GM10266 (cell line): ENCODE measurements at regions not wholly inside any gene's neighbourhood (a gene's known extent, or its start where the extent isn't known, plus 50 kb on each side); places are given as distances from the start of the nearest gene placed in this dataset.
"Not testable (repeated sequence)": the region's sequence is repeated elsewhere in the genome, so short reads cannot be mapped to it uniquely, and the experiment has no call there.

Source experiments
- DNase-seq: peaks from one replicate; pipeline ENCODE4 v3.0.0; 2012; ENCODE audit errors: extremely low spot score
- TF ChIP-seq, protein P1 (sequence below): IDR thresholded peaks from 2 replicates; pipeline ENCODE4 v1.5.1; 2012; ENCODE audit warnings: mild to moderate bottlenecking, low read depth; ENCODE audit not compliant: control insufficient read depth, insufficient read depth; ENCODE audit errors: missing control alignments

DNA sequence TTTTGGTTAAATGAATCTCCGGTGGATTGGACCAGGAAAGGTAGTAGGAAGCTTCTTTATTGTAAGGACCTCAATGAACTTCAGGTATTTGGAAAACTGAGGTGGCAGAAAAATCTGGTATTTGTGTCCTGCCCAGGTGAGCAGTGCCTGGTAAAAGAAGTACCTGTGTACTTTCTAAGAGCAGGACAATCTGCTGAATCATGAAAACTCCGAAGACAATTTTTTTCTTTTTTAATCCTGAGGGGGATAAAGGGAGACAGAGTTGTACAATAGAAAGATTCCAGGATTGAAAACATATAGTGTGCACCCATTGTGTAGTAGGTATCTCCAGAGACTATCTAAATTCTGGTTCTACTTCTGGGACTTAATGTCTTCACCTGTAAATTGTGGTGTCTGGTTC, 191.8 kb upstream of the SPOPL start:
- TF ChIP-seq, protein P1, sequence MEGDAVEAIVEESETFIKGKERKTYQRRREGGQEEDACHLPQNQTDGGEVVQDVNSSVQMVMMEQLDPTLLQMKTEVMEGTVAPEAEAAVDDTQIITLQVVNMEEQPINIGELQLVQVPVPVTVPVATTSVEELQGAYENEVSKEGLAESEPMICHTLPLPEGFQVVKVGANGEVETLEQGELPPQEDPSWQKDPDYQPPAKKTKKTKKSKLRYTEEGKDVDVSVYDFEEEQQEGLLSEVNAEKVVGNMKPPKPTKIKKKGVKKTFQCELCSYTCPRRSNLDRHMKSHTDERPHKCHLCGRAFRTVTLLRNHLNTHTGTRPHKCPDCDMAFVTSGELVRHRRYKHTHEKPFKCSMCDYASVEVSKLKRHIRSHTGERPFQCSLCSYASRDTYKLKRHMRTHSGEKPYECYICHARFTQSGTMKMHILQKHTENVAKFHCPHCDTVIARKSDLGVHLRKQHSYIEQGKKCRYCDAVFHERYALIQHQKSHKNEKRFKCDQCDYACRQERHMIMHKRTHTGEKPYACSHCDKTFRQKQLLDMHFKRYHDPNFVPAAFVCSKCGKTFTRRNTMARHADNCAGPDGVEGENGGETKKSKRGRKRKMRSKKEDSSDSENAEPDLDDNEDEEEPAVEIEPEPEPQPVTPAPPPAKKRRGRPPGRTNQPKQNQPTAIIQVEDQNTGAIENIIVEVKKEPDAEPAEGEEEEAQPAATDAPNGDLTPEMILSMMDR = no peak

DNA sequence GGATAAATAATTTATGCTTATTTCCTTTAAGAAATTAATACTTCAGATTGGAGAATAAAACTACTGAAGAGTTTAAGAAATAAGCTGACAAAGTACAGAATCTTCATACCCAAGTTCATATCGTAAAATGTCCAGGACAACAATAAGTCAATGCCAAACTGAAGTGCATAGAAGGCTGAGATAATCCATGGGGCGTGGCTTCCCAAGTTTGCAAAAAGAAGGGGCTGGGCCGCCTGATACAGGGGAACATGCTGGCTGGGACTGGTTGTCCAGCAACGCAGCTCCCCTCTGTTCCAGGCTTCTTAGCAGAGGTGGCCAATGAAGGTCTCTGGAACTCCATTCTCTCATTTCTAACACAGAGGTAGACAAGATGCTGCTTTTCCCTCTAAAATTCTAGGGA, 189.5 kb upstream of the SPOPL start:
- TF ChIP-seq, protein P1 = no peak
- DNase-seq = no peak

More for the DNA sequence above, 191.8 kb upstream of the SPOPL start:
- no peak for DNase-seq

GRCh38 chr2:138315619-138316018, 186.0 kb upstream of the SPOPL start:
- not testable (repeated sequence) for DNase-seq

DNA sequence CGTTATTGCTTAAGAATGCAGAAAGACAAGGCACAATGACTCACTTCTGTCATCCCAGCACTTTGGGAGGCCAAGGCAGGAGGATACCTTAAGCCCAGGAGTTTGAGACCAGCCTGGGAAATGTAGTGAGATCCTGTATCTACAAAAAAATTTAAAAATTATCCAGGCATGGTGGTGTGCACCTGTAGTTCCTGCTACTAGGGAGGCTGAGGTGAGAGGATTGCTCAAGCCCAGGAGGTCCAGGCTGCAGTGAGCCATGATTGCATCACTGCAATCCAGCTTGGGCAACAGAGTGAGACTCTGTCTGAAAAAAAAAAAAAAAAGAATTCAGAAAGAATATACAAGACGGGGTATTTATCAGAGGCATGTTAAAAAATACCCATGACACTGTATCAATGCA, 182.0 kb upstream of the SPOPL start:
- DNase-seq = no peak

DNA sequence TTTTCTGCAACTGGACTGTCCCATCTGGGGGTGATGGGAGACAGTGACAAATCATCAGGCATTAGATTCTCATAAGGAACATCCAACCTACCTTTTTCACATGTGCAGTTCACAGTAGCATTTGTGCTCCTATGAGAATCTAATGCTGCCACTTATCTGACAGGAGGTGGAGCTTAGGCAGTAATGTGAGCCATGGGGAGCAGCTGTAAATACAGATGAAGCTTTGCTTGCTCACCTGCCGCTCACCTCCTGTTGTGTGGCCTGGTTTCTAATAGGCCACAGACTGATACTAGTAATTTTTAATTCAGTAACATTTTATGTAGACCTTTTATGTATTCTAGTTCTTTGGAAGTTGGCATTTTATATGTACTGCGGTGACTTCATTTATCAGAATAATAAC, 180.1 kb upstream of the SPOPL start:
- TF ChIP-seq, protein P1 = no peak
- no peak for DNase-seq

More for the DNA sequence above, 182.0 kb upstream of the SPOPL start:
- TF ChIP-seq, protein P1 = no peak

DNA sequence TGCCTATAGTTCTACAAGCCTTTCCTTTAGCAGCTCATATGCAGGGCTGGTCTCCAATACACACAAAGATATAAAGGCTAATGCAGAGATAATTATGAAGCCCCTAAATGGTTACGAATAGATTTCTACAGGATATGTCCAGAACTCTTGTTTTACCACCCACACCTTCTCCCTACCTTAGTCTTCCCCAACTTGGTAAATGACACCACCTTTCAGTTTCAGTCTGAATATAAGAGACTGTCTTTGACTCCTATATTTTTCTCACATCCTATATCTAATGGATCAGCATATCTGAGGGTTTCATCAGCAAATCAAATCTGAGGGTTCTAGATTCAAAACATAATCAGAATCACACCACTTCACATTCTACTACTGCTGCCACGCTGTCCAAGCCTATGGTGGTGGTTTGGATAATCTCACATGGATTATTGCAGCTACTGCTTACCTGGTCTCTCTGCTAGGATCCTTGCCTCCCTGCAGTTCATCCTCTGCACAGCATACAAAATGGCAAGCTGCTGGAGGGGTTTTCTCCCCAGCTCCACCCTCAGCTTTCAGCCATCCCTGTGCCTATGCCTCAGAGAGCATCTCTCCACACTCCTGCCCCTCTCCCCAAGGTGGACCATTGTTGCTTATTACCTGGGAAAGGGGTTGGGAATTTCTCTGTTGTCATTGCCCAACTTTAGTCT, 178.0 kb upstream of the SPOPL start:
- DNase-seq = no peak
- TF ChIP-seq, protein P1 = no peak

DNA sequence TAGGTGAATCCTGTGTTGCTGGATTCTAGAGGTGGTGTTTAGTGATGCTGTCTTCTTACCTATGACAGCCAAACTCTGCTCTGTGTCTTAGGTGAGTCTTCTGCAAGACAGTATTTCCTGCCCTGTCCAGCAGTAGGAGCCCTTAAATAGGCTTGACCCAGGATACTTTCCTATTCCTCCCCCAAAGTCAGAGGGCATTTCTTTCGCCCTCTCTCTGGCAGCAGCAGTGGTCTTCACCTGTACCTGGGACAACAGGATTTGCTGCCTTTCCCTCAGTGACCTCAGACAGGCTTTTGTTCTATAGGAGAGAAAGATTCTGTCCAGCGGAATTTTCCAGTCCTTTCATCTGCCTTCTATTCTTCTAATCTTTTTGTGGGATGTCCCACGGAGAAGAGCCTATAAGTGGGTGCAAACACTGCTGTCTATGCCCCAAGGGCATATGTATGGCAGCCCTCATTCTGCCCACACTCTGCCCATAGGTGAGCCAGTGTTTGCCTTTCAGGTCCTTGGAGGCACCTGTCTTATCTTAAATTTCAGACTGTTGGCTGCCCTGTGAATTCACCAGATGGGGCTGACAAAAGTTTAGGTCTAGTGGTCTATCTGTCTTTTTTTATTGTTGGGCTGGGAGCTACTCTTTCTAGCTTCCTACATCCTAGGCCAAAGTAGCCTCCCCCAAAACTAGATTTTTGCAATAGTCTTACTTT, 177.3 kb upstream of the SPOPL start:
- TF ChIP-seq, protein P1 = no peak
- no peak for DNase-seq
